H1 (cell line): ENCODE measurements at regions not wholly inside any gene's neighbourhood (a gene's known extent, or its start where the extent isn't known, plus 50 kb on each side); places are given as distances from the start of the nearest gene placed in this dataset.

Experiments
- ATF3 ChIP-seq: IDR thresholded peaks from 2 replicates; pipeline ENCODE4 v1.6.1; 2011; ENCODE audit warnings: low read depth, mild to moderate bottlenecking, low read length; ENCODE audit not compliant: insufficient read depth
- JUND ChIP-seq: IDR thresholded peaks from 2 replicates; pipeline ENCODE4 v1.6.1; 2011; ENCODE audit warnings: mild to moderate bottlenecking, improper control_type of control experiment, low read length
- TEAD4 ChIP-seq: IDR thresholded peaks from 2 replicates; pipeline ENCODE4 v1.6.1; 2012; ENCODE audit warnings: low read depth, low read length, inconsistent platforms, mixed read lengths

- TF ChIP-seq JUND (no peak), ATF3 (no peak), TEAD4 (no peak)
Measured at GRCh38 chr1:112317140-112317539, 78.9 kb upstream of the CTTNBP2NL start (continued).
